HepG2 (cell line): ENCODE measurements at regions not wholly inside any gene's neighbourhood (a gene's known extent, or its start where the extent isn't known, plus 50 kb on each side); places are given as distances from the start of the nearest gene placed in this dataset.
A peak's percentile ranks its signal among the peaks of the same experiment; 100 is the strongest.

Experiments used
- ATAC-seq: fragments of 200-7000 bp; cut with Tn5 transposase; 3 replicates; pipeline ENCODE4 v1.9.1; 2020; ENCODE audit warnings: mild to moderate bottlenecking, moderate library complexity
- BruUV-seq: library from RNA; stranded (reverse); fragments of 400-500 nt; replicated peaks from 2 replicates; lab custom pipeline; 2021; lab: Mats Ljungman, UMichigan
- CTCF ChIA-PET: fragments of 300-600 bp; formaldehyde crosslinking; extraction: SDS; loops from one replicate; lab custom pipeline; 2021; ENCODE audit warnings: low total read pairs, inconsistent platforms, low intra/inter-chr PET ratio; lab: Yijun Ruan, JAX
- POLR2A ChIA-PET: fragments of 350-600 bp; sonication (Branson Sonifier 250); formaldehyde crosslinking; loops from one replicate; lab custom pipeline; 2020; ENCODE audit warnings: antibody characterized with exemption, inconsistent platforms; lab: Yijun Ruan, JAX
- DNase-seq: peaks from one replicate; pipeline ENCODE4 v3.0.0-alpha.2; 2015; ENCODE audit warnings: low spot score
- FAIRE-seq: peaks from 3 replicates; lab custom pipeline; 2011; peaks lifted over from hg19 to GRCh38; lab: Jason Lieb, UNC
- H2AFZ ChIP-seq: one replicate; pipeline ENCODE4 v1.6.1; 2011; ENCODE audit warnings: low read length, inconsistent platforms
- H3K27ac ChIP-seq: fragments of 300-600 bp; 3 replicates; pipeline ENCODE4 v1.8.0; 2011; ENCODE audit warnings: mixed run types, mild to moderate bottlenecking, mixed read lengths, low read length, inconsistent platforms; ENCODE audit not compliant: insufficient read depth; ENCODE audit errors: extremely low read length
- H3K27me3 ChIP-seq, 2 experiments: fragments of 200-600 bp in 1 of 2; 2 replicates in 1 of 2; 3 replicates in 1 of 2; pipeline versions ENCODE4 v1.6.0 to v1.8.0; 2011; ENCODE audit warnings: low read length in 2 of 2, mild to moderate bottlenecking in 2 of 2, moderate library complexity in 2 of 2, inconsistent platforms in 1 of 2; ENCODE audit not compliant: insufficient read depth in 2 of 2, control insufficient read depth in 1 of 2
- H3K36me3 ChIP-seq, 2 experiments: fragments of 200-600 bp in 1 of 2; replicated peaks in 1 of 2; 2 replicates in 1 of 2; 3 replicates in 1 of 2; pipeline versions ENCODE4 v1.5.1 to v1.8.0; 2011; ENCODE audit warnings: low read length in 2 of 2, inconsistent platforms in 1 of 2; ENCODE audit not compliant: insufficient read depth in 2 of 2, control insufficient read depth in 1 of 2
- H3K4me1 ChIP-seq: 2 replicates; pipeline ENCODE4 v1.5.1; 2012; ENCODE audit warnings: low read length, inconsistent platforms; ENCODE audit not compliant: insufficient read depth
- H3K4me2 ChIP-seq: 2 replicates; pipeline ENCODE4 v1.6.0; 2011; ENCODE audit warnings: low read depth, low read length, inconsistent platforms
- H3K4me3 ChIP-seq, 3 experiments: fragments of 200-600 bp in 1 of 3; sonication (generic), shearing (Covaris generic) in 1 of 3; replicated peaks in 1 of 3; 2 replicates each; pipeline ENCODE4 v1.5.1; 2011 to 2016; ENCODE audit warnings: low read length in 3 of 3, inconsistent platforms in 2 of 3, low read depth in 2 of 3, mild to moderate bottlenecking in 2 of 3, control low read depth in 1 of 3, mixed read lengths in 1 of 3; ENCODE audit not compliant: insufficient read depth in 1 of 3
- H3K79me2 ChIP-seq: one replicate; pipeline ENCODE4 v1.6.1; 2011; ENCODE audit warnings: low read length, inconsistent platforms; ENCODE audit not compliant: insufficient read depth
- H3K9ac ChIP-seq: 2 replicates; pipeline ENCODE4 v1.6.0; 2011; ENCODE audit warnings: mild to moderate bottlenecking, low read depth, low read length, inconsistent platforms; ENCODE audit not compliant: insufficient read depth
- H3K9me3 ChIP-seq: 2 replicates; pipeline ENCODE4 v1.5.1; 2012; ENCODE audit warnings: mild to moderate bottlenecking, low read length
- H4K20me1 ChIP-seq: 2 replicates; pipeline ENCODE4 v1.6.0; 2011; ENCODE audit warnings: inconsistent platforms, mild to moderate bottlenecking, low read length, moderate library complexity; ENCODE audit not compliant: insufficient read depth
- CC2D1A ChIP-seq: sonication (generic); formaldehyde crosslinking; IDR thresholded peaks from 2 replicates; pipeline ENCODE4 v1.8.1; 2023; ENCODE audit warnings: mild to moderate bottlenecking, missing genetic modification reagents
- HCFC1 ChIP-seq: fragments of 150-350 bp; IDR thresholded peaks from 2 replicates; pipeline ENCODE4 v1.6.1; 2014; ENCODE audit warnings: low read depth, low read length
- NRL ChIP-seq: sonication (generic); formaldehyde crosslinking; IDR thresholded peaks from 2 replicates; pipeline ENCODE4 v1.5.0; 2020; ENCODE audit warnings: missing genetic modification reagents, mild to moderate bottlenecking, moderate library complexity, borderline replicate concordance
- POLR2AphosphoS5 ChIP-seq: IDR thresholded peaks from 2 replicates; pipeline ENCODE4 v1.6.1; 2012; ENCODE audit warnings: low read depth, low read length
- SALL1 ChIP-seq: sonication (generic); formaldehyde crosslinking; IDR thresholded peaks from 2 replicates; pipeline ENCODE4 v1.8.0; 2022; ENCODE audit warnings: mild to moderate bottlenecking, missing genetic modification reagents
- STAG1 ChIP-seq: sonication (generic); formaldehyde crosslinking; IDR thresholded peaks from 2 replicates; pipeline ENCODE4 v1.4.0; 2020; ENCODE audit warnings: missing genetic modification reagents
- TARDBP ChIP-seq: sonication (generic); formaldehyde crosslinking; IDR thresholded peaks from 2 replicates; pipeline ENCODE4 v1.8.0; 2022; ENCODE audit warnings: mild to moderate bottlenecking, missing genetic modification reagents
- TMF1 ChIP-seq: sonication (generic); formaldehyde crosslinking; IDR thresholded peaks from 2 replicates; pipeline ENCODE4 v1.8.1; 2022; ENCODE audit warnings: low read depth, missing genetic modification reagents
- ZFP41 ChIP-seq: sonication (generic); formaldehyde crosslinking; IDR thresholded peaks from 2 replicates; pipeline ENCODE4 v1.4.0; 2020; ENCODE audit warnings: mild to moderate bottlenecking, missing genetic modification reagents, borderline replicate concordance
- ZNF235 ChIP-seq: sonication (generic); formaldehyde crosslinking; IDR thresholded peaks from 2 replicates; pipeline ENCODE4 v1.8.1; 2023; ENCODE audit warnings: mild to moderate bottlenecking, missing genetic modification reagents, borderline replicate concordance
- ZNF326 ChIP-seq: sonication (generic); formaldehyde crosslinking; IDR thresholded peaks from 2 replicates; pipeline ENCODE4 v1.4.0; 2020; ENCODE audit warnings: missing genetic modification reagents, borderline replicate concordance
- ZNF546 ChIP-seq: sonication (generic); formaldehyde crosslinking; conservative IDR thresholded peaks from 2 replicates; pipeline ENCODE4 v1.8.1; 2023; ENCODE audit warnings: mild to moderate bottlenecking, missing genetic modification reagents
- ZNF563 ChIP-seq: sonication (generic); formaldehyde crosslinking; IDR thresholded peaks from 2 replicates; pipeline ENCODE4 v1.8.0; 2022; ENCODE audit warnings: mild to moderate bottlenecking, moderate library complexity, missing genetic modification reagents
- ZNF737 ChIP-seq: sonication (generic); formaldehyde crosslinking; IDR thresholded peaks from 2 replicates; pipeline ENCODE4 v1.5.0; 2020; ENCODE audit warnings: missing genetic modification reagents, mild to moderate bottlenecking, borderline replicate concordance
- whole genome bisulfite sequencing: methylation state at CpG from one replicate; pipeline ENCODE4 v1.1.6; 2017; ENCODE audit warnings: low lambda C conversion rate; 5-methylcytosine and 5-hydroxymethylcytosine counted together
- in situ Hi-C: cut with HindIII; loops from 2 replicates; pipeline ENCODE4 v1.10.0; 2017; ENCODE audit warnings: low pct_unique_long_range_greater_than_20kb; ENCODE audit not compliant: extremely low pct_ligation_motif_present
- intact Hi-C: fragments of 100-400 bp; cut with micrococcal nuclease; formaldehyde crosslinking; loops from one replicate; pipeline ENCODE4 v1.10.0; 2022; ENCODE audit not compliant: unreplicated experiment
- TF ChIP-seq, protein P1 (sequence below), 2 experiments: sonication (generic) in 1 of 2; formaldehyde crosslinking in 1 of 2; IDR thresholded peaks; 2 replicates each; pipeline versions ENCODE4 v1.4.0 to v1.6.1; 2018 to 2020; ENCODE audit warnings: missing genetic modification reagents in 2 of 2, borderline replicate concordance in 1 of 2, low read depth in 1 of 2, mild to moderate bottlenecking in 1 of 2, missing biosample characterization in 1 of 2
- TF ChIP-seq, protein P2 (sequence below): sonication (generic); formaldehyde crosslinking; IDR thresholded peaks from 2 replicates; pipeline ENCODE4 v1.5.0; 2020; ENCODE audit warnings: mild to moderate bottlenecking, missing genetic modification reagents, moderate library complexity
- TF ChIP-seq, protein P3 (sequence below): IDR thresholded peaks from 2 replicates; pipeline ENCODE4 v1.6.1; 2018; ENCODE audit warnings: missing genetic modification reagents

DNA sequence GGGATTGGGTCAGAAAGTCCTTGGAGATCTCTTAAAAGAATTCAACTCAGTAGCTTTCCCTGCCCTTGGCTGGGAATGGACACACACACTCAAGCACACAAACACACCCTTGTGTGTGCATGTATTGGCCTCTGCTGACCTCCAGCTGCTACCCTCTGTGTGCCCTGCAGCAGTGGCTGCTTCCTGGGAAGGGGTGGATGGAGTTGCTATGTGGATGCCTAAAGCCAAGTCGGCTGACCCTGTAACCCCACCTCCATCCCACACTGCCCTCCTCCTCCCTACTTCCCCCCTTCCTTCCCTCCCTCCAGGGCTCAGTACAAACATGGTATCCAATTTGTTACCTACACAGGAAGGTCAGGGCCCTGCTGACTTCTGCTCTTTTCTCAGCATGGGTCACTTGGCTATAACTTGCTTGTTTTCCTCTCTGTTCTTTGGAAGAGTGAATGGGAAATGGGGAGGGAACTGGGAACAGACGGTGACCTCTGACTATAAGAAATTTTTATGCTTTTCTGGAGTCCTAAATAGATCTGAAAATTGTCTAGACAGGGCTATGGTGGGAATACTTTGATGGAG lies 351.6 kb upstream of the TBX3 start:
- H3K36me3 ChIP-seq = no peaks in the 10 kb centered on the region
- H3K4me1 ChIP-seq = no peaks in the 10 kb centered on the region
- TF ChIP-seq TARDBP (CRISPR knock-in tag) (no peak), NRL (CRISPR knock-in tag) (no peak), CC2D1A (CRISPR knock-in tag) (no peak), POLR2AphosphoS5 (no peak), ZNF563 (no peak), ZFP41 (CRISPR knock-in tag) (no peak), ZNF737 (CRISPR knock-in tag) (no peak), ZNF326 (CRISPR knock-in tag) (no peak), HCFC1 (no peak), STAG1 (CRISPR knock-in tag) (peak; percentile 17; the same call in 1 of the 2 replicates), ZNF235 (CRISPR knock-in tag) (no peak), TMF1 (CRISPR knock-in tag) (no peak), ZNF546 (CRISPR knock-in tag) (no peak), SALL1 (CRISPR knock-in tag) (no peak)
- TF ChIP-seq, protein P1, sequence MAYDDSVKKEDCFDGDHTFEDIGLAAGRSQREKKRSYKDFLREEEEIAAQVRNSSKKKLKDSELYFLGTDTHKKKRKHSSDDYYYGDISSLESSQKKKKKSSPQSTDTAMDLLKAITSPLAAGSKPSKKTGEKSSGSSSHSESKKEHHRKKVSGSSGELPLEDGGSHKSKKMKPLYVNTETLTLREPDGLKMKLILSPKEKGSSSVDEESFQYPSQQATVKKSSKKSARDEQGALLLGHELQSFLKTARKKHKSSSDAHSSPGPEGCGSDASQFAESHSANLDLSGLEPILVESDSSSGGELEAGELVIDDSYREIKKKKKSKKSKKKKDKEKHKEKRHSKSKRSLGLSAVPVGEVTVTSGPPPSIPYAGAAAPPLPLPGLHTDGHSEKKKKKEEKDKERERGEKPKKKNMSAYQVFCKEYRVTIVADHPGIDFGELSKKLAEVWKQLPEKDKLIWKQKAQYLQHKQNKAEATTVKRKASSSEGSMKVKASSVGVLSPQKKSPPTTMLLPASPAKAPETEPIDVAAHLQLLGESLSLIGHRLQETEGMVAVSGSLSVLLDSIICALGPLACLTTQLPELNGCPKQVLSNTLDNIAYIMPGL (CRISPR knock-in tag; IDR thresholded peaks at IDR 0.05; ENCODE audit: borderline replicate concordance in 1 of 2, low read depth in 1 of 2) = no peak
- TF ChIP-seq, protein P2, sequence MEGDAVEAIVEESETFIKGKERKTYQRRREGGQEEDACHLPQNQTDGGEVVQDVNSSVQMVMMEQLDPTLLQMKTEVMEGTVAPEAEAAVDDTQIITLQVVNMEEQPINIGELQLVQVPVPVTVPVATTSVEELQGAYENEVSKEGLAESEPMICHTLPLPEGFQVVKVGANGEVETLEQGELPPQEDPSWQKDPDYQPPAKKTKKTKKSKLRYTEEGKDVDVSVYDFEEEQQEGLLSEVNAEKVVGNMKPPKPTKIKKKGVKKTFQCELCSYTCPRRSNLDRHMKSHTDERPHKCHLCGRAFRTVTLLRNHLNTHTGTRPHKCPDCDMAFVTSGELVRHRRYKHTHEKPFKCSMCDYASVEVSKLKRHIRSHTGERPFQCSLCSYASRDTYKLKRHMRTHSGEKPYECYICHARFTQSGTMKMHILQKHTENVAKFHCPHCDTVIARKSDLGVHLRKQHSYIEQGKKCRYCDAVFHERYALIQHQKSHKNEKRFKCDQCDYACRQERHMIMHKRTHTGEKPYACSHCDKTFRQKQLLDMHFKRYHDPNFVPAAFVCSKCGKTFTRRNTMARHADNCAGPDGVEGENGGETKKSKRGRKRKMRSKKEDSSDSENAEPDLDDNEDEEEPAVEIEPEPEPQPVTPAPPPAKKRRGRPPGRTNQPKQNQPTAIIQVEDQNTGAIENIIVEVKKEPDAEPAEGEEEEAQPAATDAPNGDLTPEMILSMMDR (CRISPR knock-in tag) = 0 out of 2 replicates have a peak, but pooled peaks have one; percentile 8
- TF ChIP-seq, protein P3, sequence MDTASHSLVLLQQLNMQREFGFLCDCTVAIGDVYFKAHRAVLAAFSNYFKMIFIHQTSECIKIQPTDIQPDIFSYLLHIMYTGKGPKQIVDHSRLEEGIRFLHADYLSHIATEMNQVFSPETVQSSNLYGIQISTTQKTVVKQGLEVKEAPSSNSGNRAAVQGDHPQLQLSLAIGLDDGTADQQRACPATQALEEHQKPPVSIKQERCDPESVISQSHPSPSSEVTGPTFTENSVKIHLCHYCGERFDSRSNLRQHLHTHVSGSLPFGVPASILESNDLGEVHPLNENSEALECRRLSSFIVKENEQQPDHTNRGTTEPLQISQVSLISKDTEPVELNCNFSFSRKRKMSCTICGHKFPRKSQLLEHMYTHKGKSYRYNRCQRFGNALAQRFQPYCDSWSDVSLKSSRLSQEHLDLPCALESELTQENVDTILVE (CRISPR knock-in tag) = no peak
- H3K4me2 ChIP-seq = no peak overlapping the region
- FAIRE-seq (no peak), DNase-seq (no peak), ATAC-seq (no peak)
- no peak overlapping the region for H3K9ac ChIP-seq
- H3K27ac ChIP-seq = no peak overlapping the region
- CTCF ChIA-PET = no interaction called here
- no peaks in the 10 kb centered on the region for H3K27me3 ChIP-seq
- no peak overlapping the region for H2AFZ ChIP-seq
- intact Hi-C loops (no loop called here), in situ Hi-C loops (no loop called here)
- POLR2A ChIA-PET = no interaction called here
- no TSS peak for BruUV-seq
- WGBS = 12% methylated on average over 2 of the region's 2 CpGs
- H4K20me1 ChIP-seq = no peaks in the 10 kb centered on the region
- no peaks in the 10 kb centered on the region for H3K79me2 ChIP-seq
- H3K4me3 ChIP-seq = no peak overlapping the region
- H3K9me3 ChIP-seq = no peaks in the 10 kb centered on the region
